ENCODE measurements at regions not wholly inside any gene's neighbourhood (a gene's known extent, or its start where the extent isn't known, plus 50 kb on each side); places are given as distances from the start of the nearest gene placed in this dataset.

- TF ChIP-seq JUND (IDR thresholded peaks at IDR 0.05; ENCODE audit: low read depth): no peak
- DNase-seq (ENCODE audit: low read depth in 1 of 2, low spot score in 1 of 2): peak in 1 of 2 experiments; percentile 50
- in situ Hi-C loops (cut with HindIII; ENCODE audit: low pct_unique_long_range_greater_than_20kb, low sequenced_read_pairs): no loop called here
These were observed 391.1 kb upstream of the GRAMD2B start for GRCh38 chr5:126031989-126032716.

GRCh38 chr5:126043688-126044087, 379.5 kb upstream of the GRAMD2B start:
- DNase-seq (ENCODE audit: low read depth in 1 of 2, low spot score in 1 of 2): no peak
- TF ChIP-seq JUND (IDR thresholded peaks at IDR 0.05; ENCODE audit: low read depth): no peak
- in situ Hi-C loops (cut with HindIII; ENCODE audit: low pct_unique_long_range_greater_than_20kb, low sequenced_read_pairs): no loop called here

- in situ Hi-C loops (cut with HindIII; ENCODE audit: low pct_unique_long_range_greater_than_20kb, low sequenced_read_pairs): no loop called here
- DNase-seq (ENCODE audit: low read depth in 1 of 2, low spot score in 1 of 2): no peak
- TF ChIP-seq JUND (IDR thresholded peaks at IDR 0.05; ENCODE audit: low read depth): no peak
These were observed 379.0 kb upstream of the GRAMD2B start for GRCh38 chr5:126044111-126044668.

- no peak for DNase-seq (ENCODE audit: low read depth in 1 of 2, low spot score in 1 of 2)
- in situ Hi-C loops (cut with HindIII; ENCODE audit: low pct_unique_long_range_greater_than_20kb, low sequenced_read_pairs): no loop called here
- no peak for TF ChIP-seq JUND (IDR thresholded peaks at IDR 0.05; ENCODE audit: low read depth)
These were observed 378.2 kb upstream of the GRAMD2B start for GRCh38 chr5:126044931-126045565.

- in situ Hi-C loops (cut with HindIII; ENCODE audit: low pct_unique_long_range_greater_than_20kb, low sequenced_read_pairs): no loop called here
- DNase-seq (ENCODE audit: low read depth in 1 of 2, low spot score in 1 of 2): no peak
- no peak for TF ChIP-seq JUND (IDR thresholded peaks at IDR 0.05; ENCODE audit: low read depth)
These were observed 376.9 kb upstream of the GRAMD2B start for GRCh38 chr5:126046318-126046717.

- no peak for DNase-seq (ENCODE audit: low read depth in 1 of 2, low spot score in 1 of 2)
- in situ Hi-C loops (cut with HindIII; ENCODE audit: low pct_unique_long_range_greater_than_20kb, low sequenced_read_pairs): no loop called here
- no peak for TF ChIP-seq JUND (IDR thresholded peaks at IDR 0.05; ENCODE audit: low read depth)
These were observed 376.2 kb upstream of the GRAMD2B start for GRCh38 chr5:126046846-126047571.

DNA sequence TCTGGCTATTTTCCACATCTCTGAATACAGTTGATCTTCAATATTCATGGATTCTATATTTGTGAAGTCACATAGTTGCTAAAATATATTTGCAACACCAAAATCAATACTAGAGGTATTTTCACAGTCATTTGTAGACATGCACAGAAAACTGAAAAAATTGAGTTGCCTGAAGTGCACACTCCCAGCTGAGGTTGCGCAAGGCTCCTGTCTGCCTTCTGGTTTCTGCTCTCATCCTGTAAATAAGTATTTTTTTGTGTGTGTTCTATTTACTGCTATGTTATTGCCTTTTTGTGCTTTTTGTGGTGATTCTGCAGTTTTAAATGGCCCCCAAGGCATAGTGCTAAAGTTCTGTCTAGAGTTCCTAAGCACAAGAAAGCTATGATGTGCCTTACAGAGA, 371.1 kb upstream of the GRAMD2B start:
- in situ Hi-C loops (cut with HindIII; ENCODE audit: low pct_unique_long_range_greater_than_20kb, low sequenced_read_pairs): no loop called here
- no peak for DNase-seq (ENCODE audit: low read depth in 1 of 2, low spot score in 1 of 2)
- TF ChIP-seq JUND (IDR thresholded peaks at IDR 0.05; ENCODE audit: low read depth): no peak

DNA sequence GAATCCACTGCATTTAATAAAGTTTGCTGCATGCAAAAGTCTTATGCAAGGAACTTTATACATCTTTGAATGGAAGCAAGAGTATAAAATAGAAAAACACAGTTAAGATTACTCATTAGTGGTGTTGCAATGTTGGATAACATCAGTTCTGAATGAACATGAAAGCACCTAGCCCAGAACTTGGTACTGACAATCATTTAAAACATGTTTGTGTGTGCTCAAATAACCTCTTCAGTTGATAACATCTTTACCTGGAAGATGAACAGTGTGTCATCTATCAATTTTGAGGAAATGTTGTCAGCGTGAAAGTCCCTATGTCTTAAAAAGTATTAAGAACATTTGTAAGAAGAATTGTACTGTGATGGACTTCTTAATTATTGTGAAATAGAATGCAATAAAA, 370.4 kb upstream of the GRAMD2B start:
- in situ Hi-C loops (cut with HindIII; ENCODE audit: low pct_unique_long_range_greater_than_20kb, low sequenced_read_pairs): no loop called here
- DNase-seq (ENCODE audit: low read depth in 1 of 2, low spot score in 1 of 2): no peak
- TF ChIP-seq JUND (IDR thresholded peaks at IDR 0.05; ENCODE audit: low read depth): no peak

GRCh38 chr5:126053630-126054029, 369.6 kb upstream of the GRAMD2B start:
- TF ChIP-seq JUND (IDR thresholded peaks at IDR 0.05; ENCODE audit: low read depth): no peak
- DNase-seq (ENCODE audit: low read depth in 1 of 2, low spot score in 1 of 2): no peak
- in situ Hi-C loops (cut with HindIII; ENCODE audit: low pct_unique_long_range_greater_than_20kb, low sequenced_read_pairs): no loop called here

DNA sequence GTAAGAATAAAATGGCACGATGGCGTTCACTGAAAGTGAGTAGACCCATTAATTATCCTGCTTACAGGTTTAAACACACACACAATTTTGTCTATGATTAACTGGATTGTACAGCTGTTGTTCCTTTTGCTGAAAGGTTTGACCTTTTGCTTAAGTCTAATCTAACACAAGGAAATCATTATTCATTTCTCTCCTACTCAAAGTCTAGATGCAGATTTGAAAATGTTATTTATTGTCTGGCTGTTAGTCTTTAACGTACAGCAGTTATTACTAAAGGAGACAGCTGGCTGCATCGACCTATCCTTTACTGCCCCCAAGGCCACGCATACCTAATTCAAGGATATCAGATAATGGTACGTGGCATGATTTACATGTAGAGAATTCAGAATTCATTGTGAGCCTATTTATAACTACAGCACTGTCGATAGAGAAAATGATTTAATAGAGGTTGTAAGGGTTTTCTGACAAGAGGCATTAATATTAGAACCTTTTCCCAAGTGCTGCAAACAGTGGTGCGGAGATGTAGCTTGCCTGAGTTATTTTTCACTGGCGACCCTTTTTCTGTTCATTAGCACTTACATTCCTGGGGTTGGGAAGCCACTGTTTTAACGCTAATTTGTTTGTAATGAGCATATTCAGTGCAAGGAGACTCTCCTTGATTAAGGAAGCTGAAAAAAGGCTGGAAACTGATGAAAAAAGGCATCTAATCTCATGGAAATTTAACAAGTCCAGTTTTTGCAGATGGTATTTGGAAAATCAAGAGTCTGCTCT, 368.4 kb upstream of the GRAMD2B start:
- in situ Hi-C loops (cut with HindIII; ENCODE audit: low pct_unique_long_range_greater_than_20kb, low sequenced_read_pairs): no loop called here
- TF ChIP-seq JUND (IDR thresholded peaks at IDR 0.05; ENCODE audit: low read depth): no peak
- no peak for DNase-seq (ENCODE audit: low read depth in 1 of 2, low spot score in 1 of 2)

DNA sequence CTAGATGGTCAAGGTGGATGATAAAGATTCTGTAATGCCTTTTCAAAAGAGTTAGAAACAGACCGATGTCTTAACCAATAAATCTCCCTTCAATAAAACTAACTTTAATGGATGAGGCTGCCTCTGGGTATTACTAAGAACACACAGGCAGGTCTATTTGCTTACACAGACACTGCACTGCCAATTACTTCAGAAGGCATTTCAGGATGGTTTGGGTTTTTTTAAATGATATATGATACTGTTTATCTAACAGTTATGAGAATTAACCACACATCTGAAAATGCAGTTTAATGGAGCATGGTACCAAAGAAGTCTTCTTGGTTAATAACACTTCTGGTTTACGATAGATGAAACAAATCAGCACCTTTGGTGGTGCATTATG, 367.9 kb upstream of the GRAMD2B start:
- TF ChIP-seq JUND (IDR thresholded peaks at IDR 0.05; ENCODE audit: low read depth): no peak
- in situ Hi-C loops (cut with HindIII; ENCODE audit: low pct_unique_long_range_greater_than_20kb, low sequenced_read_pairs): no loop called here
- DNase-seq (ENCODE audit: low read depth in 1 of 2, low spot score in 1 of 2): no peak

DNA sequence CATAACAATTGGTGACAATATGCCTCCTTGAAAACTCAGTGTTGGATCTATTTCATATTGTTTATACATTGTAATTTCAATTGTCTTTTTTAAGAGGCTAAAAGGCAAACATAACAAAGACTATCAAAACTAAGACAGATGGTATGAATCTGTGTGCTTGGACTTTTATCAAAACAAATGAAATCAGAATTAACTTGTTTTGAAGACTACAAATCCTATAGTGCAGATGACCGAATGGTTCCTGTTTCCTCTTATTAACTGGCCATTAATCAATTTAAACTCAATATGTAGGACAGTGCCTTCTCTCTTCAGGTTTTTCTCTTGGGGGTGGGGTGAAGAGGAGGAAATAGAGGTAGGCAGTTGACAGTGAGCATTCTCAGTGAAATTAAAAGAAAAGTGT, 366.9 kb upstream of the GRAMD2B start:
- in situ Hi-C loops (cut with HindIII; ENCODE audit: low pct_unique_long_range_greater_than_20kb, low sequenced_read_pairs): no loop called here
- no peak for DNase-seq (ENCODE audit: low read depth in 1 of 2, low spot score in 1 of 2)
- TF ChIP-seq JUND (IDR thresholded peaks at IDR 0.05; ENCODE audit: low read depth): no peak
